ENCODE measurements at regions not wholly inside any gene's neighbourhood (a gene's known extent, or its start where the extent isn't known, plus 50 kb on each side); places are given as distances from the start of the nearest gene placed in this dataset.

DNA sequence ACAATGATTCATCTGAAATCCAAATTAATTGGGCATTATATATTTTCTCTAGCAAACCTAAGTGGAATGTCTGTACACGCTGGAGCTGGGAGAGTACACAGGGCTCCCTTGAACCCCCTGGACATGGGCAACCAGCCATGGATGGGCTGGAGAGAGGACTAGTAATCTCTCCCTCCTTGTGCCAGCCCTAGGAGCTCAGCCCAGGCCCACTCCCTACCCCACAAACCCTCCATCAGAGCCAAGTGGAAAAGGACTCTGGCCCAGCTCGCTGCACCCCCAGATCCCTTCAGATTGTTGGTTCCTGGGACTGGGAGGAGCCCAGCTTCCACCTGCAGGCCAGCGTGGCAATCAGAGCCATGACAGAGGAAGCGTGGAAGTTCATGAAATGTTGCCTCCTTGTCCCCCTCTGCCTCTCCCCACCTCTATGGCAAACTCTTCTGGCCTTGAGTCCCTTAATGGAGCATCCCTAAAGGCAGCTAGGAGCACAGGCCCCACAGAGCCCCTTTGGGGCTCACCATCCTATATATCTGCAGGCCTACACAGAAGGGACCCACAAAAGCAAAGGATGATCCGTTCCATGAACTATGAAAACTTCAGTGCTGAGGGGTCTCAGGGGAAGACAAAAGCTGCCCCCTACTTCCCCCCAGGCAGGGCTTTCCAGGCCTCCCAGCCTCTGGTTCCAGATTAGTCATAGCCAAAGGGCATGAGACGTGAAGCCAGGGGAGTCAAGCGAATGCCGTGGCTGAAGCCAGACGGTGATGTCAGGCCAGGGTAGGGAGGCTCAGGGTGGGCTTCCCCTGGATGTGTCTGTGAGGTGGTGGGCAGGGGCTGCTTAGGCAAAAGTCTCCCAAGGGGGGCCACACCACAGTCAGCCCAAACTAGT, 126.4 kb upstream of the MAFB start:
- no peaks in the 10 kb centered on the region for H3K9me3 ChIP-seq (ENCODE audit: control insufficient read depth, insufficient read depth, low read depth, low read length)
- TF ChIP-seq TCF7L2 (IDR thresholded peaks at IDR 0.05; ENCODE audit: low read depth, low read length): no peak
- no peak for TF ChIP-seq POLR2AphosphoS5 (IDR thresholded peaks at IDR 0.05; ENCODE audit: low read depth, low read length)
- no peak for TF ChIP-seq REST (IDR thresholded peaks at IDR 0.05; ENCODE audit: insufficient read depth in 1 of 2, low read depth in 2 of 2, low read length in 1 of 2)
- no peak for TF ChIP-seq SIN3A (IDR thresholded peaks at IDR 0.05; ENCODE audit: borderline replicate concordance, insufficient read depth, low read depth, low read length)
- TF ChIP-seq CTCF (IDR thresholded peaks at IDR 0.05): no peak
- intact Hi-C loops (cut with micrococcal nuclease; ENCODE audit: unreplicated experiment) (no loop called here), in situ Hi-C loops (cut with HindIII; ENCODE audit: low pct_unique_long_range_greater_than_20kb, low sequenced_read_pairs) (no loop called here)
- H3K27ac ChIP-seq (ENCODE audit: low read length): no peak overlapping the region
- peaks cover 2% of the 10 kb centered on the region; the same call in 1 of the 2 replicates for H3K27me3 ChIP-seq (ENCODE audit: control insufficient read depth, insufficient read depth, low read length)
- no TSS peak for BruUV-seq (replicated peaks)
- ChIA-PET POLR2A (no interaction called here), CTCF (no interaction called here)
- H3K4me1 ChIP-seq (ENCODE audit: control insufficient read depth, insufficient read depth, low read length): no peaks in the 10 kb centered on the region
- no peaks in the 10 kb centered on the region; the same call in 1 of the 2 replicates for H3K36me3 ChIP-seq (ENCODE audit: control insufficient read depth, insufficient read depth, low read length)
- DNase-seq (ENCODE audit: low read depth, low spot score) (no peak), ATAC-seq (no peak)
- no peak overlapping the region for H3K4me3 ChIP-seq (ENCODE audit: low read depth in 2 of 2, low read length in 2 of 2)

GRCh38 chr20:40816039-40816352, 127.0 kb upstream of the MAFB start:
- in situ Hi-C loops (cut with HindIII; ENCODE audit: low pct_unique_long_range_greater_than_20kb, low sequenced_read_pairs) (no loop called here), intact Hi-C loops (cut with micrococcal nuclease; ENCODE audit: unreplicated experiment) (no loop called here)
- Histone ChIP-seq H3K4me1 (ENCODE audit: control insufficient read depth, insufficient read depth, low read length) (no peaks in the 10 kb centered on the region), H3K27me3 (ENCODE audit: control insufficient read depth, insufficient read depth, low read length) (peaks cover 2% of the 10 kb centered on the region; the same call in 1 of the 2 replicates), H3K27ac (ENCODE audit: low read length) (no peak overlapping the region), H3K36me3 (ENCODE audit: control insufficient read depth, insufficient read depth, low read length) (no peaks in the 10 kb centered on the region; the same call in 1 of the 2 replicates), H3K4me3 (ENCODE audit: low read depth in 2 of 2, low read length in 2 of 2) (no peak overlapping the region), H3K9me3 (ENCODE audit: control insufficient read depth, insufficient read depth, low read depth, low read length) (no peaks in the 10 kb centered on the region)
- ChIA-PET CTCF (no interaction called here), POLR2A (no interaction called here)
- BruUV-seq (replicated peaks): no TSS peak
- DNase-seq (ENCODE audit: low read depth, low spot score) (no peak), ATAC-seq (no peak)
- TF ChIP-seq REST (IDR thresholded peaks at IDR 0.05; ENCODE audit: insufficient read depth in 1 of 2, low read depth in 2 of 2, low read length in 1 of 2) (no peak), POLR2AphosphoS5 (IDR thresholded peaks at IDR 0.05; ENCODE audit: low read depth, low read length) (no peak), CTCF (IDR thresholded peaks at IDR 0.05) (no peak), SIN3A (IDR thresholded peaks at IDR 0.05; ENCODE audit: borderline replicate concordance, insufficient read depth, low read depth, low read length) (no peak), TCF7L2 (IDR thresholded peaks at IDR 0.05; ENCODE audit: low read depth, low read length) (no peak)

All from Panc1 (cell line).